Glomerular visceral epithelial cell (primary cell): ENCODE measurements at regions not wholly inside any gene's neighbourhood (a gene's known extent, or its start where the extent isn't known, plus 50 kb on each side); places are given as distances from the start of the nearest gene placed in this dataset.
A peak's percentile ranks its signal among the peaks of the same experiment; 100 is the strongest.
"Not testable (repeated sequence)": the region's sequence is repeated elsewhere in the genome, so short reads cannot be mapped to it uniquely, and the experiment has no call there.

ENCODE experiments used
- DNase-seq: peaks from one replicate; pipeline ENCODE4 v3.0.0-alpha.2; 2016; ENCODE audit errors: extremely low spot score

- DNase-seq = no peak
Observed at GRCh38 chr13:76829572-76830327, 56.5 kb downstream of the KCTD12 start.

GRCh38 chr13:76828316-76828741 is 57.9 kb downstream of the KCTD12 start:
- DNase-seq = no peak

GRCh38 chr13:76826527-76826926 is 59.7 kb downstream of the KCTD12 start:
- no peak for DNase-seq

- DNase-seq = no peak
Observed at GRCh38 chr13:76825430-76825829, 60.8 kb downstream of the KCTD12 start.

GRCh38 chr13:76823969-76824368 is 62.2 kb downstream of the KCTD12 start:
- no peak for DNase-seq

GRCh38 chr13:76822698-76823267 is 63.4 kb downstream of the KCTD12 start:
- DNase-seq = peak; percentile 28

GRCh38 chr13:76821222-76821621 is 65.0 kb downstream of the KCTD12 start:
- DNase-seq = not testable (repeated sequence)

GRCh38 chr13:76820759-76821158 is 65.4 kb downstream of the KCTD12 start:
- DNase-seq = no peak

- DNase-seq = no peak
Observed at GRCh38 chr13:76816394-76816793, 69.8 kb downstream of the KCTD12 start.

- DNase-seq = no peak
Observed at GRCh38 chr13:76815344-76815743, 70.9 kb downstream of the KCTD12 start.

- DNase-seq = no peak
Observed at GRCh38 chr13:76813891-76814290, 72.3 kb downstream of the KCTD12 start.

GRCh38 chr13:76813000-76813691 is 73.1 kb downstream of the KCTD12 start:
- DNase-seq = no peak

- no peak for DNase-seq
Observed at GRCh38 chr13:76812206-76812897, 73.9 kb downstream of the KCTD12 start.

GRCh38 chr13:76809389-76809788 is 76.8 kb downstream of the KCTD12 start:
- DNase-seq = no peak

- DNase-seq = no peak
Observed at GRCh38 chr13:76808927-76809326, 77.3 kb downstream of the KCTD12 start.

- DNase-seq = no peak
Observed at GRCh38 chr13:76804801-76805200, 81.4 kb downstream of the KCTD12 start.

- no peak for DNase-seq
Observed at GRCh38 chr13:76803831-76804230, 82.4 kb downstream of the KCTD12 start.

GRCh38 chr13:76800943-76801342 is 85.3 kb downstream of the KCTD12 start:
- DNase-seq = no peak

GRCh38 chr13:76799696-76800095 is 86.5 kb downstream of the KCTD12 start:
- DNase-seq = no peak

GRCh38 chr13:76798037-76798436 is 88.2 kb downstream of the KCTD12 start:
- no peak for DNase-seq

GRCh38 chr13:76797361-76797760 is 88.8 kb downstream of the KCTD12 start:
- no peak for DNase-seq

- DNase-seq = no peak
Observed at GRCh38 chr13:76796851-76797250, 89.4 kb downstream of the KCTD12 start.
